Cardiac fibroblast (primary cell): ENCODE measurements at regions not wholly inside any gene's neighbourhood (a gene's known extent, or its start where the extent isn't known, plus 50 kb on each side); places are given as distances from the start of the nearest gene placed in this dataset.

Source experiments
- DNase-seq, 2 donors: peaks; one replicate each; pipeline versions ENCODE4 v3.0.0 to v3.0.0-alpha.2; 2010; ENCODE audit warnings: low read depth in 2 of 2
- H3K4me3 ChIP-seq, 2 donors: replicated peaks in 1 of 2; 1 replicate in 1 of 2; 2 replicates in 1 of 2; pipeline ENCODE4 v1.5.1; 2011; ENCODE audit warnings: low read depth in 2 of 2, low read length in 2 of 2, mild to moderate bottlenecking in 2 of 2, moderate library complexity in 1 of 2
- CTCF ChIP-seq: IDR thresholded peaks from one replicate; pipeline ENCODE4 v1.5.1; 2011; ENCODE audit warnings: low read depth, mild to moderate bottlenecking, low read length, inconsistent platforms

GRCh38 chr18:45467293-45467692, 148.0 kb upstream of the SLC14A2 start:
- no peak for TF ChIP-seq CTCF
- DNase-seq = no peak
- no peak overlapping the region for H3K4me3 ChIP-seq

GRCh38 chr18:45467945-45468344, 147.3 kb upstream of the SLC14A2 start:
- TF ChIP-seq CTCF = no peak
- DNase-seq = no peak
- H3K4me3 ChIP-seq = no peak overlapping the region

- TF ChIP-seq CTCF = no peak
- DNase-seq = no peak
- H3K4me3 ChIP-seq = no peak overlapping the region
Measured at GRCh38 chr18:45478889-45479288, 136.4 kb upstream of the SLC14A2 start.

- H3K4me3 ChIP-seq = no peak overlapping the region
- DNase-seq = no peak
- TF ChIP-seq CTCF = no peak
Measured at GRCh38 chr18:45480219-45481015, 134.9 kb upstream of the SLC14A2 start.

GRCh38 chr18:45481821-45482220, 133.5 kb upstream of the SLC14A2 start:
- TF ChIP-seq CTCF = no peak
- peak in 1 of 2 donors; percentile 50 for DNase-seq
- H3K4me3 ChIP-seq = no peak overlapping the region

GRCh38 chr18:45482286-45482685, 133.0 kb upstream of the SLC14A2 start:
- peak in 1 of 2 donors; percentile 13 for DNase-seq
- no peak overlapping the region for H3K4me3 ChIP-seq
- no peak for TF ChIP-seq CTCF

- no peak overlapping the region for H3K4me3 ChIP-seq
- DNase-seq = no peak
- TF ChIP-seq CTCF = no peak
Measured at GRCh38 chr18:45487581-45487980, 127.7 kb upstream of the SLC14A2 start.
